HG02588 (cell line): ENCODE measurements at regions not wholly inside any gene's neighbourhood (a gene's known extent, or its start where the extent isn't known, plus 50 kb on each side); places are given as distances from the start of the nearest gene placed in this dataset.

Experiments
- ATAC-seq: cut with Tn5 transposase; IDR thresholded peaks from one replicate; pipeline ENCODE4 v1.9.1; 2021; ENCODE audit warnings: mild to moderate bottlenecking, moderate library complexity; ENCODE audit not compliant: unreplicated experiment

DNA sequence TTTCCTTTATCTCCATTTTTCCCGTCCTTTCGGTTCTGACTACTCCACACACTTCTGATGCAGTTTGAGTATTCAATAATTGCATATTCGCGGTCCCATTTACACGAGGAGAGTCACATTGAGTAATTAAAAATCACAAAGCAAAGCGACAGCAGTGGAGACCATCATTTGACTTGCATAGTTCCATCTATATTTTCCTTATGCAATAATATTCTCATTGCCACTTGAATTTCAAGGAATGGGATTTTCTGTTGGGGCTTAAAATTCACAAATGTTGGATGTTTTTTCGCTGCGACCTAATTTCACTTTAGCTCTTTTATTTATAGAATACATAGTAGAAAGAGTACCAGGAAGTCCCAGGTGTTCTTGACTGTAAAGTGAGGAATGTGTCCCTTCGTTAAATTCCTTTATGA, 186.8 kb downstream of the ZEB2 start:
- ATAC-seq, result no peak

- ATAC-seq, result peak; percentile 90
Observed at GRCh38 chr2:144332356-144333142, 187.4 kb downstream of the ZEB2 start.

DNA sequence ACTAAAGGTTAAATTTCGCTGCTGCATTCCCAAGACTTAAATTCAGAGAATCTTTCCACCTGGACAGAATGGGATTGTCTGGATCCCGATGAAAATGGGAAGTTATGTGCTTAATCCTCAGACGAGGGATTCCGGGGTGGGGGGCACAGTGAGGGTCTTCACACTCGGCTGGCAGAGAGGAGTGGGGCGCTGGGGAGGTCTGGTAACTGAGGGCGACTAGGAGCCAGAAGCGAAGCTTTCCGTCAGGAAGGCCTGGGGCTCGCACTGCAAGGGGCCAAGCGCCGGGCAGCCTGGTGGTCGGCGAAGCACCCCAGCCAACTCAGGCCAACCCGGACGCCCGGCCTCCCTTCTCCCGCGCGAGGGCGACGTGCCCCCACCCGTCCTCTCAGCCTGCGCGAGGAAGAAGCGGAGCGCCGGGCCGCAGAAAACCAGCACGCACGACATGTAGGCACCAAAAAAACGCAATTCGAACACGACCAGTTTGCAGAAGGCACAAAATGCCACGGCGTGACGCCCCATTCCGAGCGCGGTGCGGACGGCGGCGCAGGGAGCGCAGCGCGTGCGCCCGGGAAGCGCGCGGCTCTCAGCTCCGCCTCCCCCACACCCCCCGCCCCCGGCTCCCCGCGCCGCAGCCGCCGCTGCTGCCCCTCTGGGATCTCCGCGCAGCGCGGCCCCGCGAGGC, 188.1 kb downstream of the ZEB2 start:
- peak; percentile 68 for ATAC-seq

GRCh38 chr2:144330951-144331673, 188.8 kb downstream of the ZEB2 start:
- ATAC-seq, result no peak

GRCh38 chr2:144329472-144329871, 190.4 kb downstream of the ZEB2 start:
- ATAC-seq, result no peak

DNA sequence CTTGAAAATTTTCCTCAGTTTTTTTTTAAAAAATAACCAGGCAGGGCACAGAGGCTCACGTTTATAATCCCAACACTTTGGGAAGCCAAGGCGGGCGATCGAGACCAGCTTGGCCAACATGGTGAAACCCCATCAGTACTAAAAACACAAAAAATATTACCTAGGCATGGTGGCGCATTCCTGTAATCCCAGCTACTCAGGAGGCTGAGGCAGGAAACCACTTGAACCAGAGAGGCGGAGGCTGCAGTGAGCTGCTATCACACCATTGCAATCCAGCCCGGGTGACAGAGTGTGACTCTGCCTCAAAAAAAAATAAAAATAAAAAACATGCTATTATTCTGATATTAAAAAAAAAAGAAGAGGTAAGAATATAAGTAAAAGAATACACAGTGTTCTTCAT, 191.0 kb downstream of the ZEB2 start:
- no peak for ATAC-seq

DNA sequence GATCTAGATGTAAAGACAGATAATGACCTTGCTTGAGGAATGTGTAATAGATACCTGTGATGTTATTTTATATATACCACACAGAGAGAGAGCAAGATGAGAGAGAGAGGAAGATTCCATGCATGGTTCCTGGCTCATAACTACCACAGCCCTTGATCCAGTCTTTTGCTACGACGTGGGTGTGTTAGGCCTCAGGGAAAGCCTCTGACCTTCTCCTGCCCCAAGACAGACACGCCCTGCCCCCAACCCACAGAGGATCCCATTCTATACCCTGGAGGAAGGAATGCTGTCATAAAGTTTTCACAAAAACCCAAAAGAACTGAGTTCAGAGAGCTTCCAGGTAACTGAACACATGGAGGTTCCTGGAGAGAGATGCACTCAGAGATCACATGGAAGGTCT, 193.1 kb downstream of the ZEB2 start:
- no peak for ATAC-seq

DNA sequence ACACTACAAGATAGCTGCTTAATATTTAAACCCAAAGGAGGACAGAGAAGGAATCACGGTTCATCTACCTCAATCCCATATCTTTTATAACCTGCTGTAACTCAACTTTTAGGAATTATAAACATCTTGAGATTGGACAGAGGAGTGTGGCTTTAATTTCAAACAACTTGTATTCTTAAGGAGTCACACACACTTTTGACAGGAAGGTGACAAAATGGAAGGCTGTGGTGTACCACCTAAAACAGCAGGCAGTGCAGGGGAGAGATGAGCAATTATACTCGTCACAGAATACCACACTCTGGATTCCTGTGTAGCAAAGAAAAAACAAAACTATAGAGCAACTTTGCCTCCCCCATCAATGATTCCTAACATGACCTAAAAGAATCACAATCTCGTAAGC, 194.8 kb downstream of the ZEB2 start:
- peak; percentile 59 for ATAC-seq

- no peak for ATAC-seq
Observed at GRCh38 chr2:144324446-144325045, 195.4 kb downstream of the ZEB2 start.

DNA sequence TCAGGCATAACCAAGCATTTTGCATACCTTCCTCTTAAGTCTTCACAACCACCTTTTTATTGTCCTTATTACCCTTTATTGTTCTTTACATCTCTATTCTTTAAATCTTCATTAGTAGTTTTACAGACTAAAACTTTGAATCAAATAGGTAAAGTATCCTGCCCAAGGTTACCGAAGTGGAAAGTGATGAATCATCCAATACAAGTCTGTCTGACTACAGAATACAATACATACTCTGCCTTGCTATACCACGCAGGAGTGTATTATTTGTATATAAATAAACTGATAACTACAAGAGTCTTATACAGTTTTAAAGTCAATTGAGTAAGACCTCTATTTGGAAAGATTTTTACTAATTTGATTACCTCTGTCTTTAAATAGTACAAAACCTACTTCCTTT, 196.0 kb downstream of the ZEB2 start:
- peak; percentile 50 for ATAC-seq

GRCh38 chr2:144322379-144322778, 197.5 kb downstream of the ZEB2 start:
- no peak for ATAC-seq

- no peak for ATAC-seq
Observed at GRCh38 chr2:144320491-144320890, 199.4 kb downstream of the ZEB2 start.

- ATAC-seq, result no peak
Observed at GRCh38 chr2:144317071-144317738, 202.7 kb downstream of the ZEB2 start.

DNA sequence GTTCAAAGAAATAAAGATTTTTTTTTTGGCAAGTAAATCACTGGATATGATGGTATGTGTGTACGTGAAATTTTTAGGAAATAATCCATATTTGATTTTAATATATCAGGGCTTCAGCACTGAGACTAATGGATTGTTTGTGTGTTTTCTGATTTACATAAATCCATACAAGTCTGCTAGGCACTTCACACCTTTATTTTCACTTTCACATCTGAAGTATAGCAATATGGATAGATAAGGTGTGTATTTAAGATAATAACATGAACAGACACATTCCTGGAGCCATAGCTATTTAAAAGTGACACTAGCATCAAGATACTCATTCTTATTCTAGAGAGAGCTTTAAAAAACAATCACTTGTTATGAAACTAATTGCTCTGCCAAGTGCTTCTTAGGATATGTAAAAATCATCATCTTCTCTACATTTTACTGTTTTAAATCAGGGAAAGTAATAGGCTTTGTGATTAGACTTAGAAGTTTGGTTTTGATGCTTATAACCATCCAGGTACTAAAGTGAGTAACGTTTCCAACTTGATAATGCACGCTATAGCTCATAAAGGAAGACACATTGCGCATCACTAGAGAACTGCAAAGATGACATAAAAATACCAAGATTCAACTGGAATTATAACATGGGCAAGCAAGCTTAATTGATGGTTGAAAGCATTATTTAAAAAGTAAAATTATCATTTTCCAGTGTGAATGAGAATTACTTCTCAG, 208.9 kb downstream of the ZEB2 start:
- peak; percentile 53 for ATAC-seq

GRCh38 chr2:144310484-144310883, 209.4 kb downstream of the ZEB2 start:
- peak; percentile 50 for ATAC-seq

GRCh38 chr2:144307711-144308110, 212.2 kb downstream of the ZEB2 start:
- ATAC-seq, result no peak

DNA sequence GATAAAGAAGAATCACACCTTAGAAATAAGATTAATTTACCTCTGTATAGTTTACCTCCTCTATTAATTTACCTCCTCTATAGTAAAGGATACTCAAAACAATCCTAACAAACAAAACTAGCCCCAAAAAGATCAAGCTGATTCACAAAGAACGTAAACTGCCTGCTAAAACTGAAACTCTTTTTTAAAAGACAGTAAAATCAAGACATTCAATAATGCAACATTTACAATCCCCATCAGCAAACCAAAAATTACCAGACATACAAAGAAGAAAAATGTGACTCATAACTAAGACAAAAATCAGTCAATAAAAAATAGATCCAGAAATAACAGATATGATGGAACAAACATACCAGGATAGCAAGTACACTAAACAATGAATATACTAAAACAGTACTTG, 215.7 kb downstream of the ZEB2 start:
- ATAC-seq, result no peak

- no peak for ATAC-seq
Observed at GRCh38 chr2:144300632-144301031, 219.3 kb downstream of the ZEB2 start.

GRCh38 chr2:144290276-144290675, 229.6 kb downstream of the ZEB2 start:
- no peak for ATAC-seq

- ATAC-seq, result no peak
Observed at GRCh38 chr2:144288438-144288837, 231.5 kb downstream of the ZEB2 start.
